ENCODE measurements at regions not wholly inside any gene's neighbourhood (a gene's known extent, or its start where the extent isn't known, plus 50 kb on each side); places are given as distances from the start of the nearest gene placed in this dataset.
"Not testable (repeated sequence)": the region's sequence is repeated elsewhere in the genome, so short reads cannot be mapped to it uniquely, and the experiment has no call there.

GRCh38 chr2:111406616-111407015 lies 285.9 kb downstream of the BCL2L11 start:
- not testable (repeated sequence) for DNase-seq

GRCh38 chr2:111407632-111408194 lies 287.0 kb downstream of the BCL2L11 start:
- DNase-seq, result not testable (repeated sequence)

GRCh38 chr2:111410868-111411406 lies 290.2 kb downstream of the BCL2L11 start:
- not testable (repeated sequence) for DNase-seq

- not testable (repeated sequence) for DNase-seq
Observed at GRCh38 chr2:111411867-111412681, 291.4 kb downstream of the BCL2L11 start.

- DNase-seq, result not testable (repeated sequence)
Observed at GRCh38 chr2:111412841-111413650, 292.3 kb downstream of the BCL2L11 start.

- DNase-seq, result not testable (repeated sequence)
Observed at GRCh38 chr2:111413950-111414349, 293.2 kb downstream of the BCL2L11 start.

- not testable (repeated sequence) for DNase-seq
Observed at GRCh38 chr2:111415765-111416743, 295.3 kb downstream of the BCL2L11 start.

GRCh38 chr2:111417026-111417425 lies 296.3 kb downstream of the BCL2L11 start:
- not testable (repeated sequence) for DNase-seq

- not testable (repeated sequence) for DNase-seq
Observed at GRCh38 chr2:111418091-111418875, 297.6 kb downstream of the BCL2L11 start.

GRCh38 chr2:111420074-111420473 lies 299.4 kb downstream of the BCL2L11 start:
- not testable (repeated sequence) for DNase-seq

- not testable (repeated sequence) for DNase-seq
Observed at GRCh38 chr2:111420835-111421234, 300.1 kb downstream of the BCL2L11 start.

GRCh38 chr2:111421949-111422348 lies 301.2 kb downstream of the BCL2L11 start:
- DNase-seq, result not testable (repeated sequence)

GRCh38 chr2:111422562-111422961 lies 301.8 kb downstream of the BCL2L11 start:
- not testable (repeated sequence) for DNase-seq

- DNase-seq, result not testable (repeated sequence)
Observed at GRCh38 chr2:111423184-111423583, 302.5 kb downstream of the BCL2L11 start.

- not testable (repeated sequence) for DNase-seq
Observed at GRCh38 chr2:111424176-111424575, 303.5 kb downstream of the BCL2L11 start.

- not testable (repeated sequence) for DNase-seq
Observed at GRCh38 chr2:111424851-111425309, 304.2 kb downstream of the BCL2L11 start.

- DNase-seq, result not testable (repeated sequence)
Observed at GRCh38 chr2:111425789-111426201, 305.1 kb downstream of the BCL2L11 start.

GRCh38 chr2:111427346-111427745 lies 306.6 kb downstream of the BCL2L11 start:
- not testable (repeated sequence) for DNase-seq

- not testable (repeated sequence) for DNase-seq
Observed at GRCh38 chr2:111428915-111429314, 308.2 kb downstream of the BCL2L11 start.

GRCh38 chr2:111429353-111429752 lies 308.6 kb downstream of the BCL2L11 start:
- not testable (repeated sequence) for DNase-seq

Measured in KG1 (cell line).